PFSK-1 (cell line): ENCODE measurements at regions not wholly inside any gene's neighbourhood (a gene's known extent, or its start where the extent isn't known, plus 50 kb on each side); places are given as distances from the start of the nearest gene placed in this dataset.

Experiments
- FOXP2 ChIP-seq: optimal IDR thresholded peaks from 2 replicates; pipeline ENCODE3; 2011; ENCODE audit warnings: borderline replicate concordance, control low read depth, inconsistent platforms; ENCODE audit not compliant: insufficient read depth; ENCODE audit errors: extremely low read length, extremely low read depth
- POLR2AphosphoS5 ChIP-seq: IDR thresholded peaks from 2 replicates; pipeline ENCODE4 v1.6.1; 2012; ENCODE audit warnings: low read depth, mild to moderate bottlenecking, control low read depth, low read length, moderate library complexity
- SIN3A ChIP-seq: IDR thresholded peaks from 2 replicates; pipeline ENCODE4 v1.6.1; 2012; ENCODE audit warnings: mild to moderate bottlenecking, low read length, moderate library complexity, borderline replicate concordance; ENCODE audit not compliant: insufficient read depth
- TAF1 ChIP-seq: IDR thresholded peaks from 2 replicates; pipeline ENCODE4 v1.6.1; 2012; ENCODE audit warnings: low read length, control low read depth, borderline replicate concordance; ENCODE audit not compliant: insufficient read depth
- TF ChIP-seq, protein P1 (sequence below), 2 experiments: IDR thresholded peaks; 2 replicates each; pipeline versions ENCODE4 v1.6.1 to v1.8.0; 2011 to 2012; ENCODE audit warnings: low read depth in 2 of 2, low read length in 2 of 2, control low read depth in 1 of 2, inconsistent platforms in 1 of 2, mild to moderate bottlenecking in 1 of 2, moderate library complexity in 1 of 2; ENCODE audit not compliant: insufficient read depth in 1 of 2

GRCh38 chr1:191608367-191608766, 549.9 kb upstream of the RGS18 start:
- TF ChIP-seq TAF1: no peak

- TF ChIP-seq FOXP2 (no peak), SIN3A (no peak), TAF1 (no peak), POLR2AphosphoS5 (no peak)
- TF ChIP-seq, protein P1, sequence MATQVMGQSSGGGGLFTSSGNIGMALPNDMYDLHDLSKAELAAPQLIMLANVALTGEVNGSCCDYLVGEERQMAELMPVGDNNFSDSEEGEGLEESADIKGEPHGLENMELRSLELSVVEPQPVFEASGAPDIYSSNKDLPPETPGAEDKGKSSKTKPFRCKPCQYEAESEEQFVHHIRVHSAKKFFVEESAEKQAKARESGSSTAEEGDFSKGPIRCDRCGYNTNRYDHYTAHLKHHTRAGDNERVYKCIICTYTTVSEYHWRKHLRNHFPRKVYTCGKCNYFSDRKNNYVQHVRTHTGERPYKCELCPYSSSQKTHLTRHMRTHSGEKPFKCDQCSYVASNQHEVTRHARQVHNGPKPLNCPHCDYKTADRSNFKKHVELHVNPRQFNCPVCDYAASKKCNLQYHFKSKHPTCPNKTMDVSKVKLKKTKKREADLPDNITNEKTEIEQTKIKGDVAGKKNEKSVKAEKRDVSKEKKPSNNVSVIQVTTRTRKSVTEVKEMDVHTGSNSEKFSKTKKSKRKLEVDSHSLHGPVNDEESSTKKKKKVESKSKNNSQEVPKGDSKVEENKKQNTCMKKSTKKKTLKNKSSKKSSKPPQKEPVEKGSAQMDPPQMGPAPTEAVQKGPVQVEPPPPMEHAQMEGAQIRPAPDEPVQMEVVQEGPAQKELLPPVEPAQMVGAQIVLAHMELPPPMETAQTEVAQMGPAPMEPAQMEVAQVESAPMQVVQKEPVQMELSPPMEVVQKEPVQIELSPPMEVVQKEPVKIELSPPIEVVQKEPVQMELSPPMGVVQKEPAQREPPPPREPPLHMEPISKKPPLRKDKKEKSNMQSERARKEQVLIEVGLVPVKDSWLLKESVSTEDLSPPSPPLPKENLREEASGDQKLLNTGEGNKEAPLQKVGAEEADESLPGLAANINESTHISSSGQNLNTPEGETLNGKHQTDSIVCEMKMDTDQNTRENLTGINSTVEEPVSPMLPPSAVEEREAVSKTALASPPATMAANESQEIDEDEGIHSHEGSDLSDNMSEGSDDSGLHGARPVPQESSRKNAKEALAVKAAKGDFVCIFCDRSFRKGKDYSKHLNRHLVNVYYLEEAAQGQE (IDR thresholded peaks at IDR 0.05; ENCODE audit: insufficient read depth in 1 of 2, low read depth in 2 of 2, low read length in 2 of 2): no peak
Measured at GRCh38 chr1:191609305-191609704, 549.0 kb upstream of the RGS18 start.

- TF ChIP-seq, protein P1 (IDR thresholded peaks at IDR 0.05; ENCODE audit: insufficient read depth in 1 of 2, low read depth in 2 of 2, low read length in 2 of 2): no peak
- no peak for TF ChIP-seq SIN3A
- no peak for TF ChIP-seq FOXP2
Measured at GRCh38 chr1:191615101-191615821, 543.0 kb upstream of the RGS18 start.

GRCh38 chr1:191618181-191618580, 540.1 kb upstream of the RGS18 start:
- TF ChIP-seq SIN3A: no peak
- no peak for TF ChIP-seq FOXP2
- TF ChIP-seq TAF1: no peak
- TF ChIP-seq, protein P1 (IDR thresholded peaks at IDR 0.05; ENCODE audit: insufficient read depth in 1 of 2, low read depth in 2 of 2, low read length in 2 of 2): no peak
- no peak for TF ChIP-seq POLR2AphosphoS5

- TF ChIP-seq TAF1 (no peak), FOXP2 (no peak), SIN3A (no peak), POLR2AphosphoS5 (no peak)
- TF ChIP-seq, protein P1 (IDR thresholded peaks at IDR 0.05; ENCODE audit: insufficient read depth in 1 of 2, low read depth in 2 of 2, low read length in 2 of 2): no peak
Measured at GRCh38 chr1:191620883-191621282, 537.4 kb upstream of the RGS18 start.
